GM12892 (cell line): ENCODE measurements at regions not wholly inside any gene's neighbourhood (a gene's known extent, or its start where the extent isn't known, plus 50 kb on each side); places are given as distances from the start of the nearest gene placed in this dataset.

ENCODE experiments used
- POLR2A ChIP-seq: IDR thresholded peaks from 2 replicates; pipeline ENCODE4 v1.6.1; 2011; ENCODE audit warnings: low read depth, low read length, control low read depth
- POLR2AphosphoS5 ChIP-seq: IDR thresholded peaks from 2 replicates; pipeline ENCODE4 v1.6.1; 2011; ENCODE audit warnings: low read depth, low read length, control low read depth
- TAF1 ChIP-seq: IDR thresholded peaks from 2 replicates; pipeline ENCODE4 v1.6.1; 2011; ENCODE audit warnings: low read depth, mild to moderate bottlenecking, control low read depth, low read length, borderline replicate concordance

DNA sequence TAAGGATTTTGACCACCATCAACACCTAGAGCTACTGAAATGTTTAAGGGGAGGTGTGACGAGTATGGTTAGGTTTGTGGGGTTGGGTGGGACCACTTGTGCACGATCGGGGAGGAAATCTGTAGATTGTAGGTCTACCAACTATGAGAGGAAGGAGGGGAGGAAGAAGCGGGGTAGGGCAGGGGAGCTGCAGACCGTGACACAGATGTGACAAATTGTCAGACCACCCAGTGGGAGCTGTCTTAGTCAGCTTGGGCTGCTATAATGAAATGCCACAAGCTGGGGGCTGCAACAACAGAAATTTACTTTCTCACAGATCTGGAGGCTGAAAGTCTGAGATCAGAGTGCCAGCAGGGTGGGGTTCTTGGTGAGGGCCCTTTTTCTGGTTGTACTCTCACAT lies 62.2 kb upstream of the ARGLU1 start:
- TF ChIP-seq POLR2AphosphoS5 (no peak), POLR2A (no peak), TAF1 (no peak)
